Suppressor macrophage (primary cell): ENCODE measurements at regions not wholly inside any gene's neighbourhood (a gene's known extent, or its start where the extent isn't known, plus 50 kb on each side); places are given as distances from the start of the nearest gene placed in this dataset.

ENCODE experiments used
- DNase-seq, 4 experiments: peaks; one replicate each; pipeline ENCODE4 v3.0.0-alpha.2; 2020 to 2022

DNA sequence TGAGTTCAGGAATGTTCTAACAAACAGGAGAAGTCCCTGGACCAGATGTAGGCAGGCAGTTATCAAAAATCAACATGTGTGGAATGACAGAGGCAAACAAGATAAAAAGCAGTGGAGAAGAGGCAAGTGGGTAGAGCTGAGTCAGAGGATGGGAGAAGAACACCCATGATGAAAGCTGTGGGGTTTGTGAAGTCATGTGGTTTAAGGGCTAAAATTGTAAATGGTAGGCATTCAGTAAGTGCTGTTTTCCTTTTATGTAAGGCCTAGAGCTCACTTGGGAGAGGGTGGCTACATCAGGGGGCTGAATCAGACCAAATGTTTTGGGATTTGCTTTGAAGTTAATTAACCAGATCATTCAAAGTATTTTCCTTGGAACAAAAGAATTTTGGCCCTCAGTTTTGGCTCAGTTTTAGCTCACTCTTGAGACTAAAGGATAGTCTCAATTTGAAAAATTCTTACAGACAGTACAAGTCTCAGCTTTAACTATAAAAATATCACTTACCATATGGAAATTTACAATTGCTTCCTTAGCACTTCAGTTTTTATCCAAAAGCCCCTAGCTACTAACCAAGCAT, 114.5 kb upstream of the PCDH7 start:
- DNase-seq: no peak

DNA sequence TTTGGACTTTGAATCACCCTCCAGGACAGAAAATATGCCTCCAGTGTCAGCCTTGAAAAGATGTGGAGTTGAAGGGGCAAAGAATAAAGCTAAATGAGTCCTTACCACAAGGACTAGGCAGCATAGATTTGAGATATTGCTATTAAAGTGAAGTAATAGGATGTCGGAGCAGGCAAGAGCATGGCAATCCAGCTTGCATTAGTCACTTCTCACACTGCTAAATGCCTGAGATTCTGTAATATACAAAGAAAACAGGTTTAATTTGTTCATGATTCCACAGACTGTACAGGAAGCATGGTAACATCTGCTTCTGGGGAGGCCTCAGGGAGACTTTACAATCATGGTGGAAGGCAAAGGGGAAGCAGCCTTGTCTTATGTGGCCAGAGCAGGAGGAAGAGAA, 109.8 kb upstream of the PCDH7 start:
- no peak for DNase-seq

GRCh38 chr4:30614771-30615170, 105.4 kb upstream of the PCDH7 start:
- no peak for DNase-seq

DNA sequence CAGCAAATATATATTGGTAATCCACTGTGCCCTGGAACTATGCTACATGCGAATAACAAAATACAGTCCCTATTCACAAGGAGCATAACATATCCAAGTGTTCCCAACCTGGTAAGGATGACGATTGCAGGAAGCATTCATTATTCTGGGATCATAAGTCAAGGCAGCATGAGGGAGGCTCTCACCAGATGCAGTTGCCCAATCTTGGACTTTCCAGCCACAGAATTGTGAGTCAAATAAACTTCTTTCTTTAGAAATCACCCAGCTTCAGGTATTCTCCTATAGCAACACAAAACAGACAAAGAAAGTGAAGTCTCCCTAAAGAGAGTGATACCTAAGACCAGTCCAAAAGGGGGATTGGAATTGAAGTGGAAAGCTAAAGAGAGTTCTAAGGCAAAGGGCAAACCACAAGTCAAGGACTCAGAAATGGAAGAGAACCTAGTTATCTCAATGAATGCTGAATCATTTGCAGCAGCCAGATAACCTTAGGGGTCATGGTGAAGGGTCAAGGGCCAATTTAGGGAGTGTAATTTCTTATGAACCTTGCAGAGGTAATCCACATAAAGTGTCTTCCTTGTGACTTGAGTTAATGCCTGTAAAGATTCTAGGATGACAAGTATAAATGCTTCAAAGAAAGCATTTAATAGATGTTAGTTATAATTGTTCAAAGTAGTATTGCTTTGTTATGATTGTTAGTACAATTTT, 103.1 kb upstream of the PCDH7 start:
- no peak for DNase-seq

GRCh38 chr4:30617836-30618235, 102.3 kb upstream of the PCDH7 start:
- DNase-seq: no peak

DNA sequence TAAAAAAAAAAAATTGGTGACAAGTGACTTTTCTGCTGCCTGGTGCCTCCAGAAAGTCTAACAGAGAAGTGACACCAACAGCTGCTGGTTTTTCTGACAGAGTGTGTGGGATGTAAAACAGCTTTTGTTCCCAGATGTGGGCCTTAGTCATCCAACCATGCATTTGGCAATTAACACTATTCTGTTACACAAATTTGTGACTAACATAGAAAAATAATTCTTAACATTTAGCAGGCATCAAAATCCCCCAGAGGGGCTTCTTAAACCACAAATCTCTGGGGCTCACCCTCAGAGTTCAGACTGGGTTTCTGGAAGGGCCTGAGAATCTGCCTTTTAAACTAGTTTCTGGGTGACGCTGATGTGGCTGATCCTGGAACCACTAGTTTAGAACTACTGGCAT, 100.5 kb upstream of the PCDH7 start:
- DNase-seq: no peak

DNA sequence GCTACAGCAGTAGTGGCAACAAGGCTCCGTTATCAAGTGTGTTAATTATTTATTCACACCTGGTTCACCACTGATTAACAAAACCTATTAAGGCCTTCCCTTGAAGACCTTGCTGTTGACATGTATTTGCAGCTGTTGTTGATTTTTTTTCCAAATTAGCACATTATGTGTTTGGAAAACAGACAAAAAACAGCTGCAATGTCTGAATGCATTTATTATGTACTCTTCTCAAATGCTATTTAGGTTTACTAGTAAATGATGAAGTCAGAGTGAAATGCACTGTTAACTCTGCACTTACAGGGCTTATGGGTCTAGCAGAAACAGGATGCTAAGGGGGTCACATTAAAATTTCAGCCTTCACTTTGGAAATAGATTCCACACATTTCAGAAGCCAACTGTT, 99.5 kb upstream of the PCDH7 start:
- no peak for DNase-seq

DNA sequence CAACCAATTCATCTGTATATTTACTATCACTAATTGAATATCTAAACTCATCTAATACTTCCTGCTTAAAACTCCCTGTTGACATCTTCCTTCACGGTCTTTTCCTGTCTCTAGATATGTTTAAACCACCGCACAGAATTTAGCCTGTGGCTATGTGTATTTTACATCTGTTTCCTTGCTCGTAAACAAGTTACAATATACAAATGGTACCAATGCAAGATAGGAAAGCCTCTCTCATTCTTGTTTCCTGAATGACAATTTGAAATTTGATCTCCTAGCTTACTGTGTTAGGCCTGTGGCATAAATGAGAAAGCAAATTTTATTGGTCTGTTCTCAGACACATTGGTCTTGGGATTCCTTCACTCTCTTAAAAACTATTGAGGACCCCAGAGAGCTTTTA, 89.7 kb upstream of the PCDH7 start:
- no peak for DNase-seq

- no peak for DNase-seq
These were observed 87.4 kb upstream of the PCDH7 start for GRCh38 chr4:30632751-30633150.

DNA sequence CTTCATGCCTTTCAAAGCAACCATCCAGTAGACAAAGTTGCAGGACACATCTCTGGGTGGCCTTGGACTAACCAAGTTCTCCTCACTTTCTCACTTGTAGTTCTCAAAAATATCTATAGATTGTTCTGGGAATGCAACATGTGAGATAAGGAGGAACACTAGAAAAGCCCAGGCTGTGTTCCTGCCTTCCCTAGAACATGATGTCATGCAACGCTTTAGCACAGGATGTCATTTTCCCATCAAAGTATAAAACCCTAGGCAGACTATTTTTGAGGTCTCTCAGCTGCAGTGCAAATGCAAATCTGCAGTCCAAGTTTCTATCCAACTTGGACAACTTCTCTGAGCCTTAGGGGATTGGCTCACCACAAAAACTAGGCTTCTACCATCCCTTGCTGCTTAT, 78.8 kb upstream of the PCDH7 start:
- DNase-seq: no peak

DNA sequence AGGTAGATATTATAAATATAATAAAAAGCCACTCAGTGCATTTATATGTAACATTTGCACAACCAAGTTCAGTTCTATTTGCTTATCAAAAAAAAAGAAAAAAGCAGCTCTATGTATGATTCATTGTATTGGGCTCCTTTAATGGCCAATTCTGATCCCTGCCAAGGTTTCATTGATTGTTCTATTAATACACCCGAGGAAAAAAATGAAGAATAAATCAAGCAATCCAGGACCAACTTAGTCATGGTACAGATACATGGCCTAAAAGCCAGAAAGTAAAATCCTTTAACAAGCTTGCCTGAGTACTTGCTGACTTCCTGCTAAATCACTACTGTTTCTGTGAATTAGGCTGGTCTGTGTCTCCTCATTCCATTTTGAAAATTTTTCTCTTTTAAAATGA, 77.6 kb upstream of the PCDH7 start:
- DNase-seq: no peak

- no peak for DNase-seq
These were observed 66.9 kb upstream of the PCDH7 start for GRCh38 chr4:30653291-30653690.

GRCh38 chr4:30656828-30657227, 63.3 kb upstream of the PCDH7 start:
- DNase-seq: no peak

DNA sequence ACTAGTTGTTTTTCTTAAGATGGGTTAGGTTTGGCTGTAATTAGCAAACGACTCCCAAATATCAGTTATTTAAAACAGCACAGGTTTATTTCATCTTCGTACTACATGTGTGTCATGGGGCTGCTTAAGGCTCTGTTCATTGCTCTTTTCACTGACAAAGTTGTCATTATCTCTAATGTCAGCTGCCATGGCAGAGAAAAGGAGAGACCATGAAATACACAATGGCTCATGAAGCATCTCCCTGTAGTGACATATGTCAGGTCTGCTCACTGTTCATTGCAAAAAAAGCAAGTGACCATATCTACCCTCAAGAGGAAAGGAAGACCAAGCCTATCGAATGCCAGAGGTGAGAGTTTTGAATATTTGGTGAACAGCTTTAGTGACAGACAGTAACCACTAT, 52.2 kb upstream of the PCDH7 start:
- DNase-seq: no peak

DNA sequence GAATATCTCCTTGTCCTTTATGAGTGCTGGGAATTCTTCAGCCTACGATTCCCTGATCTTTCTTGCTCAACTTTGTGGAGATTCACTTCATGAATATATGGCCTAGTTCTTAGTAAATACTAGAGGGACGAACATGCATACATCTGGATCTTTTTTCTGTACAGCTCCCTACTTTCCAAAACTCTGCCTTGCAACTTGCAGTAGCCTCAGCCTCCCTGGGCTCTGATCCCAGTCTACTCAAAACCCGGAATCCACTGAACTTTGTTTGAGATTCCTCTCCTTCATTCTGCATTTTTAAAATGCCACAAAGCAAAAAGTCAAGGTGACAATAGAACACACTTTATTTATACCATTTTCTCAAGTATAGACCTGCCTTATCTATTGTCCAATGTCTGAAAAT, 50.0 kb upstream of the PCDH7 start:
- DNase-seq: no peak
